GM18520 (cell line): ENCODE measurements at regions not wholly inside any gene's neighbourhood (a gene's known extent, or its start where the extent isn't known, plus 50 kb on each side); places are given as distances from the start of the nearest gene placed in this dataset.
A peak's percentile ranks its signal among the peaks of the same experiment; 100 is the strongest.

Experiments
- ATAC-seq: cut with Tn5 transposase; IDR thresholded peaks from one replicate; pipeline ENCODE4 v1.9.1; 2021; ENCODE audit not compliant: unreplicated experiment

- ATAC-seq, result no peak
Measured at GRCh38 chr2:21281384-21281783, 157.6 kb downstream of the TDRD15 start.

GRCh38 chr2:21281791-21282514, 158.2 kb downstream of the TDRD15 start:
- no peak for ATAC-seq

- ATAC-seq, result no peak
Measured at GRCh38 chr2:21282515-21282898, 158.7 kb downstream of the TDRD15 start.

- no peak for ATAC-seq
Measured at GRCh38 chr2:21288299-21288698, 164.5 kb downstream of the TDRD15 start.

- ATAC-seq, result no peak
Measured at GRCh38 chr2:21288739-21289520, 165.2 kb downstream of the TDRD15 start.

GRCh38 chr2:21289551-21289950, 165.8 kb downstream of the TDRD15 start:
- ATAC-seq, result no peak

GRCh38 chr2:21289989-21290388, 166.2 kb downstream of the TDRD15 start:
- no peak for ATAC-seq

DNA sequence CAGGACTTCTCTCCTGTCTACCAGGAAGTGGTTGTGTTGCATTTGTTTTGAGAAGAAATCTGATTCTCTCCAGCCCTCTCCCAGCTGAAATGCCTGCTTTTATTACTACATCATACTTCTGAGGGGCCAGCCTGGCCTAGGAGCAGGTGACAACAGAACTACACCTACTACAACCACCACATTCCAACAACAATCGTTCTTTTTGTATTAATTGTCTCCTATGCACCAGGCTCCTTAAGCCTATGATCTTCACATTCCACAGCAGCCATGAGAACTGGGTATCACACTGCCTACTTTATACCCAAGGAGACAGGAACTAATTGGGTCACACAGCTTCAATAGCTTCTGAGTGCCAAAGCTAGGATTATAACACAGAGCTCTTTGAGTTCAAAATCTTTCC, 167.7 kb downstream of the TDRD15 start:
- no peak for ATAC-seq

DNA sequence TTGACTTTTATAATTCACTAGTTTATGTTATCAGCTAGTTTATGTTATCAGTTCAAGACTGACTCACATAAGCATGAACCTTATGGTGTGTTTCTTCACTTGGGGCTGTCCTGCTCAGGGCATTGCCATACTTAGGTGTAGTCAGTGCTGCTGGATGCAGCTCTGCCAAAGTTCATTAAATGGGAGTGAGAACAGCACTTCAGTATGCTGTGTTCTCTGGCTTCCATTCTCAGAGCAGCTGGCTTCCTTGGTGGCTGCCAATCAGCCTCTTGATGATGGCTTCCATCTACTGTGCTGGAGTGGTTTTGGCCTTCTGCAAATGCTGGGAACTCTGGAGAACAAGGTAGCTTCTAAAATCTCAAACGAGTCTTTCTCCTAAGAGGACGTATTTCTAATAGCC, 170.7 kb downstream of the TDRD15 start:
- ATAC-seq, result no peak

DNA sequence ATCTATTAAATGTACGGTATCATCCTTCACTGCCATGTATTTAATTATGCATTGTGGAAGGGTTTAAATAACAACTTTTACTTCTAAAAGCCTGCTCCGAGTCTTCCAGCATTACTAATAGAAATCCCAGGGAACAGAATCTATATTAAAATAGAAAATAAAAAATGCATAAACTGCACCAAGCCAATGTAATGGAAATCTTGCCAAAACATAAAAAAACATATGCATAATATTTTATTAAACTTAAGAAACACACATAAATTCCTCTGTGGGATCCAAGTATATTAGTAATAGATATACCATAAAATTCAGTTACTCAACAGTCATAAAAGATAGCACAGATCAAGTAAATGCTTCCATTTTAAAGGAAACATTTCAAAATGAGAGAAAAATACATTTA, 175.6 kb downstream of the TDRD15 start:
- no peak for ATAC-seq

- ATAC-seq, result no peak
Measured at GRCh38 chr2:21301871-21302455, 178.2 kb downstream of the TDRD15 start.

GRCh38 chr2:21303876-21304275, 180.1 kb downstream of the TDRD15 start:
- ATAC-seq, result no peak

DNA sequence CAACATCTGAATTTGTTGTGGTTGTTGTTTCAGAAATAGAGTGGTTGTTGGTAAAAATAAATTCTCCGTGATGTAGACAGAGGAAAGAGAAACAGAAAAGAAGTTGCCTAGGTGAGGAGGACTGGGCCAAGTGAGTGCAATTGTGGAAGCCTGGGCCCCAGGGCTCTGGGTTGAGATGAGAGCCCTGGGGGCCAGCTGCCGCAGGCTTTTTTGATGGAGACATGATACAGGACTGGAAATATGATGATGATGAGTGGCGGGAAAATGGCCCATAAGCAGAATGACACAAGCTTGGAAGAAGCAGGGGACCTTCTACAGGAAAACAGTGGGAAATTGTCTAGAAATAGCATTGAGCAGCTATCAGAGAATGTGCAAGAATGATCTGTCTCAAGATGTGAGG, 181.8 kb downstream of the TDRD15 start:
- no peak for ATAC-seq

DNA sequence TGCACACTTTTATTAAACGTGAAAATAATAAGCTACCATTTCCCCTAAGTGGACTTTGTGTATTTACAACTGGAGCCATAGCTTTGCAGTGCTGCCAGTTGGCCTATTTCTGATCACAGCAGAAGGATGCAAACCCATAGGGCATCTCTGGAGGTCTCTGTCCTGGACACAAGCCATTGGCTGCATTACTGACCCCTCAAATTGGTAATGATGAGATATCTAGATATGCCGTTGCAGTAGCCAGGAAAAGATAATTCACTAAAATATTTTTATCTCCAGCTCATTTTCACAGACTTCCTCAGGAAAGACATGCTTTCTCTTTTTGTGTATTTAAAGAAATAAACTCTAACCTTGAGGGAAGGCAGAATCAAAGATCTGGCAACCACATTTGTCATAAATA, 182.5 kb downstream of the TDRD15 start:
- no peak for ATAC-seq

- ATAC-seq, result no peak
Measured at GRCh38 chr2:21307037-21307436, 183.3 kb downstream of the TDRD15 start.

DNA sequence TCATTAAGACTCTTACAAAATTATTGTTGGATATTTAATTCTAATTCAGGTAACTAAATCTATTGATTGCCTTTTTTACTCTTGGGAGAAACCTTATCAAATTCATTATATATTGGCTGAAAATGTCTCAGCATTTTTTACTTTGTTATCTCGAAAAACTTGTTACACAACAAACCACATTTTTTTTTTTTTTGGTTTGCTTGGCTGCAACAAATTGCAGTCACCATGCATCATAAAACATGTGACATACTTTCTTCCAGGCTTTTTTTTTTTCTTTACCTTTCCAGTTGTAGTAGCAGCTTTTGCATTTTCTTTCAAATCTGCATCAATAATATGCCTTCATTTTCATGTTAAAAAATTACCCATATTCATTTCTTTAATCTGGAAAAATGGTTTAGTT, 186.7 kb downstream of the TDRD15 start:
- ATAC-seq, result no peak

DNA sequence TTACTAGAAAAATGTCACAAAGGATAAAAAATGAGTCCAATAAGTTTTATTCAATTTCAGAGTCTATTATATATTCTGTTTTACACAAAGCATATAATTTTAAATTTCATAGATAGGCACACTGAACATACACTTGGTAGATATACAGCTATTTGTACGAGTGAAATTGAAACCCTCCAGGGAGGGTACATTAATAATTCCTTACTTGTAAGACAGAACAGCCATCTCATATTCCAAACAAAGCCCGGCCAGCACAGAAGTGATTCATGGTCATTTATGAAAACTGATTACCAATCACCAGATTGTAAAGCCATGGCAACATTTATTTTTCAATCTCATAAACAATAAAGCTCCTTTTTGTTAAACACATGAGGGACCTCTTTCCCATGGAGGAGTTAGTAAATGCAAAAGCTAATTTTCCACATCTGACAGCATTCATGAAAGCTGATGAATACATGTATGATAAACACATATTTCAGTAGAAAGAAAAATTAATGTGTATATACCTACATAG, 190.6 kb downstream of the TDRD15 start:
- ATAC-seq, result no peak

- peak; percentile 41 for ATAC-seq
Measured at GRCh38 chr2:21317131-21317530, 193.4 kb downstream of the TDRD15 start.

DNA sequence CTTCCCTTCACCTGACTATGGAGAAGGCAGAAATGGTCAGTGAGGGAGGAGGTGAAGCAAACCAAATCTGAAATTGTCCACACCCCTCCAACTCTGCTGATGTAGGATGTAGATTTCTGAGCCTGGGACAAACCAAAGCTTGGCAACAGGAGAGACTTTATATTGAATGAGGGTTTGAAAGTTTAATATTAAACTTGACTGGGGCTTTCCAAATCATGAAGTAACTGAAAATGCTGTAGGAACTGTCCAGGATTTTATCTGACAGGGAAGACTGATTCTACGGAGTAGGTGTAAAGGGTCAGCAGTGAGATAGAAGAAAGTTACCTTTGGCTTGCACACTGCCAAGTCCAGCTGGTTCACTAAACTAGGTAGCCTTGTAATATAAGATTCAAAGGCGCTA, 194.5 kb downstream of the TDRD15 start:
- ATAC-seq, result no peak

DNA sequence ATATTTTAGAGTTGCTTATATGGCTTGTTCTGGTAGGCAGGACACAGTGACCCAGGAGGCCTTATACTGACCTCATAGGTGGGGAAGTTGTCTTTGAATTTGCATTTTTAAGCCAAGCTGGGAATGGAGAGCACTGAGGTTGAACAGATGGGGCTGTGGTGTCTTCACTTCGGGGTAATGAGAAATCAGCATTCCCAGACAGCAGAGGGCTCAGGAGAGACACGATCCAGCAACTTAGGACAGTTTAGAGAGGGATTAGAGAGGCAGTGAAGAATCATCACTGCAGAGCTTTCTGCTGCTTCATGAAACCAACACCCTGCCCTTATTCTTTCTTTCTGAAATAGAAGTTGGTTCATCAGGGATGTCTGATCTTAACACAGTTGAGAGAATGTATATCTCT, 202.4 kb downstream of the TDRD15 start:
- ATAC-seq, result no peak

- ATAC-seq, result no peak
Measured at GRCh38 chr2:21328177-21328576, 204.4 kb downstream of the TDRD15 start.

DNA sequence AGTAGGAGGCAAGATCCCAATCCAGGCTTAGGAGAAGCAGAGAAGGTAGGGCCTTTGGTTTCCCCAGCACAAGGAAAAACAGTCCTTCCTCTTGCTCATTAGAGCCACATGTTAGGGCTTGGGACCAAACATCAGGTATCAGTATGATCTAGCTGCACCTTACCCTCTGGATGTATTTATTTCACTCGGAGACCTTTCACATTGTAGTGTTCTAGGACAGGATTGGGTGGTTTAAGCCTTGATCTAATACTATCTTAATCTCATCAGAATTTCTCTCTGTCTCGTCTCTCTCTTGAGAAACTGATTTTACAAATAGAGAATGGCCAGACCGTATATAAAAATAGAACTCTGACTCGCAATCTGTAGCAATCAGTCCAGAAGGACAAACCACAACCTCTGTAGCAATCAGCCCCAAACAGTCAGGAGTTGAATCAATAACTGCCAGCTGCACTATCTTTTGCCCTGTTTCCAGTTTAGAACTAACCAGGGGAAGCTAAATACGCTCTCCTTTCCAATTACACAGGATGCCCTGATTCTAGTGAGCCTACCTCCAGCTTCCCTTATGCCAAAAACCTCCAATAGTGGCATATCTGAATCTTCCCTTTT, 207.1 kb downstream of the TDRD15 start:
- no peak for ATAC-seq
